NCI-H345 (cell line): ENCODE measurements at regions not wholly inside any gene's neighbourhood (a gene's known extent, or its start where the extent isn't known, plus 50 kb on each side); places are given as distances from the start of the nearest gene placed in this dataset.
"Not testable (repeated sequence)": the region's sequence is repeated elsewhere in the genome, so short reads cannot be mapped to it uniquely, and the experiment has no call there.

Experiments used
- DNase-seq: peaks from one replicate; lab custom pipeline; 2025; lab: John Stamatoyannopoulos, UW

GRCh38 chr16:15307184-15307583, 70.9 kb downstream of the NPIPA5 start:
- not testable (repeated sequence) for DNase-seq

GRCh38 chr16:15305889-15306288, 72.2 kb downstream of the NPIPA5 start:
- not testable (repeated sequence) for DNase-seq

- not testable (repeated sequence) for DNase-seq
Measured at GRCh38 chr16:15303667-15304324, 74.3 kb downstream of the NPIPA5 start.

- not testable (repeated sequence) for DNase-seq
Measured at GRCh38 chr16:15297104-15297503, 81.0 kb downstream of the NPIPA5 start.

- not testable (repeated sequence) for DNase-seq
Measured at GRCh38 chr16:15274796-15275195, 103.3 kb downstream of the NPIPA5 start.

GRCh38 chr16:15273964-15274363, 104.1 kb downstream of the NPIPA5 start:
- DNase-seq, result not testable (repeated sequence)

- DNase-seq, result not testable (repeated sequence)
Measured at GRCh38 chr16:15266941-15267340, 111.2 kb downstream of the NPIPA5 start.

GRCh38 chr16:15262212-15262611, 115.9 kb downstream of the NPIPA5 start:
- not testable (repeated sequence) for DNase-seq

GRCh38 chr16:15247971-15248370, 130.1 kb downstream of the NPIPA5 start:
- DNase-seq, result not testable (repeated sequence)

GRCh38 chr16:15236674-15237323, 141.3 kb downstream of the NPIPA5 start:
- DNase-seq, result not testable (repeated sequence)

- not testable (repeated sequence) for DNase-seq
Measured at GRCh38 chr16:15235140-15235539, 141.1 kb upstream of the RRN3 start.

- not testable (repeated sequence) for DNase-seq
Measured at GRCh38 chr16:15234702-15235101, 140.6 kb upstream of the RRN3 start.

GRCh38 chr16:15230432-15230831, 136.4 kb upstream of the RRN3 start:
- not testable (repeated sequence) for DNase-seq

- DNase-seq, result not testable (repeated sequence)
Measured at GRCh38 chr16:15229661-15230060, 135.6 kb upstream of the RRN3 start.

- DNase-seq, result not testable (repeated sequence)
Measured at GRCh38 chr16:15224651-15225050, 130.6 kb upstream of the RRN3 start.

GRCh38 chr16:15223398-15223797, 129.3 kb upstream of the RRN3 start:
- DNase-seq, result not testable (repeated sequence)

- not testable (repeated sequence) for DNase-seq
Measured at GRCh38 chr16:15219679-15220615, 125.9 kb upstream of the RRN3 start.

GRCh38 chr16:15218856-15219500, 124.9 kb upstream of the RRN3 start:
- DNase-seq, result not testable (repeated sequence)

GRCh38 chr16:15207202-15207981, 113.3 kb upstream of the RRN3 start:
- not testable (repeated sequence) for DNase-seq

GRCh38 chr16:15206439-15206838, 112.4 kb upstream of the RRN3 start:
- not testable (repeated sequence) for DNase-seq

GRCh38 chr16:15205939-15206338, 111.9 kb upstream of the RRN3 start:
- not testable (repeated sequence) for DNase-seq
